ENCODE measurements at regions not wholly inside any gene's neighbourhood (a gene's known extent, or its start where the extent isn't known, plus 50 kb on each side); places are given as distances from the start of the nearest gene placed in this dataset.
"Not testable (repeated sequence)": the region's sequence is repeated elsewhere in the genome, so short reads cannot be mapped to it uniquely, and the experiment has no call there.

DNA sequence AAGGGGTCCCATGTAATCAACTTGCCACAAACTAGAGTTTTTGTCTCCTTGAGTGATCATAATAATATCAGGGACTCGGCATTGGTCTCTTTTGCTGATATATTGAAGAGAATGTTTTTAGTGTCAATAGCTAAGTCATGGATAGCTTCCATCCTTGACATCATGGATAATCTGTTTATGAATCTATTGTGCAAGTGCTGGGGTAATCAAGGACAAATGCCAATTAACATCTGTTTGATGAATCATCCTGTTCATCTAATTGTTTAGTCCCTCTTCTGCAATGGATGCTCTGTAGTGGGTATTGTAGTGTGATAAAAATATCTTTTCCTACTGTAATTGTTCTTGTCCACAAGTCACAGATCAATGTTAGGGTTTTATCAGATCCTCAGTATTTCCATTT lies 607.5 kb upstream of the SEMA6A start:
- DNase-seq = no peak

DNA sequence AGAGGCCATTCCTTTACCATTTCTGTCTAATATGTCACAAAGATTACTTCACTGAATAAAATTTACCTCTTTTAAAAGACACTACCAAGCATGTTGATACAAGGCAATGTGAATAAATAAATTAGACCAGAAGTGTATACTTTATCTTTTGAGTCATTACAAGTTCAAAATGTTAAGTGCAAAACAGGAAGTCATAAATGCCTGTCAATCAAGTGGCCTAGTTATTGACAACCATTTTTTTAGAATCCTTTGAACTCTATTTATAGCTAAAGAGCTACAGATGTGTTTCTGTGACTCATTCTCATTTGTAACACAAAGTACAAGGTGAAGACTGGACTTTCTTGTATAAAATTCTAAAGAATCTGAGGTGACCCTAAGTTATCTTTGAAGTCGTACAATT lies 602.7 kb upstream of the SEMA6A start:
- no peak for DNase-seq

DNA sequence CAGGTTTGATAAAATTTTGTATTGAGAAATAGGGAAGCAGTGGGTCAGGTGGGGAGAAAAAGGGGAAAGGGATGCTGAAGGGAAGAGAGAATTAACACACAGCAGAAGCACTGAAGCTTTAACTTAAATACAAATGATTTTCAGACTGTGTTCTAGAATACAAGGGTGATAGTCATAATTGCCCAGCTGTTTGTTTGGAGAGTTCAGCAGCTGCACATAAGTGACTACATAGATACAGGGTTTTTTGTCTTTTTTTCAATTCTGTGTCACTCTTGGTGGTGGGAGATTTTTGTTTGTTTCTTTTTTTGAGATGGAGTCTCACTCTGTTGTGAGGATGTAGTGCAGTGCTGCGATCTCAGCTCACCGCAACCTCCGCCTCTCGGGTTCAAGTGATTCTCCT lies 590.4 kb upstream of the SEMA6A start:
- no peak for DNase-seq

DNA sequence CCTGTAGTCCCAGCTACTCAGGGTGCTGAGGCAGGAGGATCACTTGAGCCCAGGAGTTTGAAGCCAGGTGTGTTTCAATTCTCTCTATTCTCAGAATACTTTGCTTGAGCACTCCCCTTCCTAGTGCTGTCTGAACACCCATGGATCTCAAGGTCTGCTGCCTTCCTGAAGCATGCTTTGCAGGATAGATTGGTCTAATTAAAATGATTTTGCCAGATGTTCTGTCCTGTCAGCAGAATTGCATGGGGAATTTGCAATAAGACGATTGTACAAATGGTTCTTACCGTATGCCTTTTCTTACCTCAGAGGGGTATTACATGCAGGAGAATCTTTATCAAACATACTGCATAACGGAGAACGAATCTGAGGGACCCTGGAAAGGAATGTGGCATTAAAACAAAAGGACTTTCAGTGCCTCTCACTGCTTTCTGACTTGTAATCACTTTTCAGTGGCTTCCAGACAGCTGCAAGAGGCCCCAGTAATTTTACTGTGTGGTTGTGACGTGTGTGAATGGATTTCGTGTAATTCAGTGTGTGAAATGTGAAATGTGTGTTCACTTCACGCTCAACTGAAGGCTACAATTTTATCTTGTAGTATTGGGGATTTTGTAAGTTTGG lies 587.2 kb upstream of the SEMA6A start:
- DNase-seq = no peak

DNA sequence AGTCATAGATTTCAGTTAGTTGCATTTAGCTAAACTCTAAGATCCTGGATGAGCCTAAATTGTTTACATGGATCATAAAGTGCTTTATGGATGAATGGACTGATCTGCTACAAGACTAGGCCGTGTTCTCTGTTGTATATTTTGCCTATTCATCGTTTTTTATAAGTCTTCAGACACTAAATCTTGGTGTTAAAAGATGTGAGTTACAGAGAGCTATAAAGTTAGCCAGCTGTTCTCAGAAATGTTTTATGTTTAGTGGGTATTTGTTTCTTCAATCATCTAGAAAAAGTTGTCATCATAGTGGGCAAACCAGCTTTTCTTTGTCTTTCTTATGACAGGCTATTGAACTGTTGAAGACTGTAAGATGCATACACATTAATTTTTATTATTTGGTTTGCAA lies 585.8 kb upstream of the SEMA6A start:
- DNase-seq = no peak

DNA sequence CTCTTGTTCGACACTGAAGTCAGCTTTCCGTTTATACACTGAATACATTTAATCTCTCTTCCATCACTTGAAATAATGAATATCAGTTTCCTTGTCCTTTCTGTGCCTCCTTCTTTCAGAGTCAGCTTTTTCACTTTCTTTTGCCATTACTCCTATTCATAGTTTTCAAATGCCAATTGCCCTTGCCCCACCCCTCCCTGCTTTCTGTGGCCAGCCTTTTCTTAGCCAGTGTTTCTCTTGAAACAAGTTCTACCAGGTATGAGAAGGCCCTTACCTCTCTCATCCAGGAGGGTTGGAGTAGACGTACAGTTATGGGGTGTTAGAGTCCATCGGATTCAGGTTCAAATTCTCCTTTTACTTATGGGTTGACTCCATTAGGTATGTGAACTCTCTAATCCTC lies 574.7 kb upstream of the SEMA6A start:
- DNase-seq = no peak

DNA sequence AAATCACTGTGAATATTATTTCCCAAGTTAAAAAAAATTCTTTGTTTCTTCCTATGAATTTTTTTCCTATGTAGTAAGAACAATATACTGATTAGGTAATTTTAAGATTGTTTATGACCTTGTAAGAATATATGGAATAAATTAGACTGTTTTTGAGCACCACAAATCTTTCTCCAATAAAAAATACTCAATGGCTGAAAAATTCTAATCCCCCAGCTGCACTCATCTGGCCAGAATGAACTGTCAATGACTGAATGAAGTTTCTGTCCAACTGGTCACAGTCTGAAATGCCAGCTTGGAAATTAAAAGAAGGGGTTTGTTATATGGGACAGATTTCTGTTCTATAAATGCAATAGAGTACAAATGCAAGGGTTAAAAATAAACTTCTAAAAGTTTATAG lies 569.5 kb upstream of the SEMA6A start:
- DNase-seq = no peak

DNA sequence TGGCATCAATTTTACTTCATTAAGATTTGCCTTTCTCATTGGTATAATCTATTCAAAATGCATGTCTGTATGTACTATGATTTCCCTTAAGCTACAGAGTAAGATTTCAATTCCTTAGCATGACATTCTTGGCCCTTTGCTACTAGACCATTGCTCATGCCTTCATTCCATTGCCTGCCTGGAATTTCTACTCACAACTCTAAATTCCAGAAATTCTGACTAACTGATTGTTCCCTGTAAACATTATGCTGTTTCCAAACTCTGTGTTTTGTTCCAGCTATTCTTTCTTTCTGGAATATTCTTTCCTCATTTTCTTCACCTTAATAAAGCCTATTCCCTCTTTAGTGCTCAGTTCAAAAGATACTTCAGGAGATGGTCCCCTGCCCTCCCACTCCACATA lies 568.8 kb upstream of the SEMA6A start:
- DNase-seq = no peak

DNA sequence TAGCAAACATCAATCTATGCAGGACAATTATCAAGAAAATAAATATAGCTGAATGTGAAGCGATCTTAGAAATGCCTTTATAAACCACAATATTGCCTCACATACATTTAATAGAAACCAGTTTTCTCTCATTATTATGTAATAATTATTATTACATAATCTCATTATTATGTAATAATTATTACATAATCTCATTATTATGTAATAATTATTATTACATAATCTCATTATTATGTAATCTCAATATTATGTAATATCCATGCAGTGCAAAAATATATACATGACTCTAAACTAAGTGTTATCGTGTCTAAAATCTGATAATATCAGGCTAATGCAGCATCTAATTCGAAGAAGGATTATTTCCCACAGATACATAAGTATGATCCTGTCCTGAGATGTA lies 563.9 kb upstream of the SEMA6A start:
- DNase-seq = no peak

DNA sequence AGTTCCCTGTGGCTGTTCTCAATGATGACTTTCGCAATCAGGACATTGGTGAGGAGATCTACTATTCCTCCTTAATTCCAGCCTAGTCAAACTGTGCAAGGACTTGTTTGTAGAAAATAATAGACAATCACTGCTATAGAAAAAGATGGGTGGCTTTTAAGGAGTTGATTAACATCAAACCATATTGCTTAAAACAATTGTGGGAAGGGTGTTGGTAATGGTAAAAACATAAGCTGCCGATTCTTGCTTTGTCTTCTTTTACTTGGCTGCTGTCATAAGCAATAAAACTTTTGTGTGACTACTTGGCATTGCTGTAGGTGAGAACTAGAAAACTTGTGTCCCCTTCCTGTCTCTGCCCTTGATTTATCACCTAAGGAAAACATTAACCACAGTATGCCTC lies 561.2 kb upstream of the SEMA6A start:
- DNase-seq = no peak

DNA sequence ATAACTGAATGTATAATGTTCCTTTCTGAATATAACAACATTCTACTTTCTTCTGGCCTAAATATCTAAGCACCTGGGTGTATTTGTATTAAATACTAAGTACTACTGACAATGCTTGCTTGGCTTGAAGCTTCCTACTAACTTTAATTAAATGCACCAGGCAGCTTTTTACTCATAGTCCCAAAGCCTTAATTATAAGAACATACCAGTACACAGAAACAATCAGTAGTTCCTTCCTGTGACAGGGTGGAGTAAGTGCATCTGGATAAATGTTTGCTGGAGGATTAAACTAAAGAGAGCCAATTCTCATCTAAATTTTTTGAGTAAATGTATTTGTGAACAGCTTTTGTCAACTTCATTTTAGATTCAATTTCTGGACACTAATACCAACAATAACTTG lies 558.6 kb upstream of the SEMA6A start:
- no peak for DNase-seq

DNA sequence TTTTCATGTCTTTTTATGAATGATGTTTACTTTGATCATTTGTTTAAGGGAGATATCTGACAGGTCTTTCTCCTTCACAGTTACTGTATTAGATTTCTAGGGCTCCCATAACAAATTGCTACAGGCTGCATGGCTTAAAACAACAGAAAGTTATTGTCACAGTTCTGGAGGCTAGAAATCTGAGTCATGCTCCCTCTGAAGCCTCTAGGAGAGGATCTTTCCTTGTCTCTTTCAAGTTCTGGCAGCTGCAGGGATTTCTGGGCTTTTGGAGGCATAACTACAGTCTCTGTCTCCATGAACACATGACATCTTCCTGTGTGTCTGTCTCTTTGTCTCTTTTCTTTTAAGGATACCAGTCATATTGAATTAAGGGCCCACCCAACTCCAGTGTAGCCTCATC lies 557.3 kb upstream of the SEMA6A start:
- DNase-seq = no peak

DNA sequence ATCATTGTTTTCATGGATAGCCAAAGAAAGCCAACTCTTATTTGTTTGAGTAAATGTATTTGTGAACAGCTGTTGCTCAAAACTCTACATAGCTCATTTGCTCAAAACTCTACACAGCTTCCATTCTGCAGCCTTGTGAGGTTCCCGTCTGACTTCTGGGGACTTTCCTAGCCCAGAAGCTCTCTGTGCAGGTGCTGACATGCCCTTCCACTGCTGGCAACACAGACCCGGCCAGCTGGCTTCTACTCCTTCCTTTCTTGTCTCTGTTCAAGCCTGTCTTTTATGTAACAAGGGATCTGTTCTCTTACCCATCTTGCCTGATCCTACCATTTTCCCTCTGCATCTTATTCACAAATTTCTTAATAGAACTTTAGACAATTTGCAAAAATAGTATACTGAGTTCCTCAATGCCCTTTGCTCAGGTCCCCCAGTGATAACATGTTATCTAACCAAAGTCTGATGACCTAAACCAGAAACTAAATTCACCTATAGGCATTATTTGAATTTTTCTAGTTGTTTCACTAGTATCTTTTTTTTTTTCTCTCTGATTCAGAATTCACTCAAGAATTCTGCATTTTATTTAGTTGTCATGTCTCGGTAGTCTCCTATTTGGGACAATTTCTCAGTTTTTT lies 556.5 kb upstream of the SEMA6A start:
- DNase-seq = no peak

DNA sequence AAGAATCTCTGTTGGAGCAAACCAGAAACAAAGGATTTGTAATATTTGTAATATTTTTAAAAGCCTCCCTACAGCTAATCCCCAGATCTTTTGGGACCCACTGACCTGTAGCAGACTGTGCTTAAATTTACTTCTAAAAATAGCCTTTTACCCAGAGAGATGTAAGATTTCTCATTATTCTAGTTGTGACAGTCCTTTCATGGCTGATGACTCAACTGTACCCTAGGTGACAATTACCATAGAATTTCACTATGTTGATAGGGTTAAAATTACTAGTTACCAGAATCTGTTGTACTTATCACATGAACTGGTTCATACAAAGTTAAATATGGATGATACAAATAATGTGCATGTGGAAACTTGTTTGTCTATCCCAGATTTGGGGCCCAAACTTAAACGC lies 543.9 kb upstream of the SEMA6A start:
- DNase-seq = no peak

DNA sequence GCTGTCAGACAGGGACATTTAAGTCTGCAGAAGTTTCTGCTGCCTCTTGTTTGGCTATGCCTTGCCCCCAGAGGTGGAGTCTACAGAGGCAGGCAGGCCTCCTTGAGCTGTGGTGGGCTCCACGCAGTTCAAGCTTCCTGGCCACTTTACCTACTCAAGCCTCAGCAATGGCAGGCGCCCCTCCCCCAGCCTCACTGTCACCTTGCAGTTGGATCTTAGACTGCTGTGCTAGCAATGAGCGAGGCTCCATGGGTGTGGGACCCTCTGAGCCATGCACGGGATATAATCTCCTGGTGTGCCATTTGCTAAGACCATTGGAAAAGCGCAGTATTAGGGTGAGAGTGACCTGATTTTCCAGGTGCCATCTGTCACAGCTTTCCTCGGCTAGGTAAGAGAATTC lies 542.7 kb upstream of the SEMA6A start:
- DNase-seq = not testable (repeated sequence)

DNA sequence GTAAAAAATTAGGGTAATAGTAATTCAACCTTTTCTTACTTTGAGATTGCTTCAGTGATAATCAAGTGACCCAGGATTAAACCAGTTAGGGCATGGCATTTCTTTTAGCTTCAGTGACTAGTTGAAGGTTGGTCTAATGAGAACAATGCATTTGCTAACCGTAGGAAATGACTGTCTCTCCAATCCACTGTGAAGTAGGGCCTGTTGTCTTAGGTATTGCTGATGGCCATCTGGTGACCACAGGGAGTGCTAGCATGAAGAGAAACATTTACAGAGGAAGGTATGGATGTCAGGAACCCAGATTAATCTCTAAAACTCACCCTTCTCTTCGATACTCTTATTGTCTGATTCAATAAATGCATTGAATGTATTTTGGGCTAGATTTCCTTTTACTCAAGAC lies 535.9 kb upstream of the SEMA6A start:
- DNase-seq = no peak

DNA sequence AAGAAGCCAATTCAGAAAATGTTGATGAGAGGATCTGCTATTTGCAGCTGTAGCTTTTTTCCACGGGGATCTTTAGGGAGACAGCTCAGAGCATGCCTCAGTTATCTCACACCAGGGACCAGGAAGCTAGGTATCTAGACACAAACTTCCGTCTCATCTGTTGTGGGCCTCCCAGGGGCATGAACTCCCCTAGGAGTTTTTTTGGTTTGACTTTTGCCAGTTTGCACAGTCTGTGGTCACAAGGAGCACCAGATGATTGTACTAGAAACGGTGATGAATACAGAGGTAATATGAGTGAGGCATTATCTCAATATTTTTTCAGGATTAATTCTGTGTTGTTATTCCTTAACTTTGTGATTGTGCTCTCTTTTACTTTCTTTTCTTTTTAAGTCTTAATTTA lies 533.2 kb upstream of the SEMA6A start:
- DNase-seq = no peak

DNA sequence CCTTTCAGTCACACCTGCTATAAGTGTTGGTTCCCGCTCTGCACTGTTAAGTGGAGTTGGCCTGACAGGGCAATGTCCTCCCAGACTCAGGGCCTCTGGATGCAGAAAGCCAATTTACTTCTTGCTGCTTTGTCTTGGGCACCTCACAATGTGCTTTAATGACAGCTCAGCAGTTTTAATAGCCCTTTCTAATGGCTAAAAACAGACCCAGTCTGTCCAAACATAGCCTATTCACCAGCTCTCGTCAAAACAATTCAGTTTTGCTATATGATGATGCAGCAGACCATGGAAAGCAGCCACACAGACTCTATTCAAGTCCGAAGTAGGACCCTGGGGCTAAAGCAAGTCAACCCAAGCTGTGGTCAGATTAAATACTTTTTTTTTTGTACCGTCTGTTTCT lies 529.1 kb upstream of the SEMA6A start:
- DNase-seq = no peak

DNA sequence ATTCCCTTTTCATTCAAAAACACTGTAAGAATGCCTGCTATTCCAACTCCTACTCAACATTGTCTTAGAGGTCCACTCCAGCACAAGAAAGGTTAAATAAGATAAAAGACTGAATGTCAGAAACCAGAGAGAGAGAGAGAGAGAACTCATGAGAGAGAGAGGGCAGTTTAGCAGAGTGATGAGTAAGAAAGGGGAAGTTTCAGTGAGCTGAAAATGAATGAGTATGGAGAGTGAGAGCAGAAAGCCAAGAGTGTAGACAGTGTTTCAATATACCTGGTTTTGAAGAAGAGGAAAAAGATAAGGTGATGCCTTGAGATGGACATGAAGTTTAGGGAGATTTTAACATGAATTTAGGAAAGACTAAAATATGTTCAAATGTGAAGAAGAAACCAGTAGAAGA lies 528.0 kb upstream of the SEMA6A start:
- DNase-seq = no peak

DNA sequence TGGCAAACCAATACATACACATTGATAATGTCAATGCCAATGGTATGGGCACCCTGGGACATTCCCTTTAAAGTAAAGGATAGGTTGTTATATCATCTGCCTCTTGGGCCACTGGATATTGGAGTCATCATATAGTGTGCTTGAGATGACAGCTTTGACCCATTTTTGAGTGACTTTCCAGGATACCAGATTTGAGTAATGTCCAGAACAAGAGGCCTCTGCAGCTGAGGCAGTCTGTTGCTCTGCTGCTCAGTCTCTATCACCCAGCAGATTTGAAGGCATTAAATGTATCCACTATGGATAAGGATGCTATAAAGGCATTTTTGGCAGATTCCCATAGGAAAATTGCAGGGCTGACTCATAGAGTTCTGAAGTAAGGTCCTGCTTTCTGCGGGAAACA lies 525.6 kb upstream of the SEMA6A start:
- DNase-seq = no peak

DNA sequence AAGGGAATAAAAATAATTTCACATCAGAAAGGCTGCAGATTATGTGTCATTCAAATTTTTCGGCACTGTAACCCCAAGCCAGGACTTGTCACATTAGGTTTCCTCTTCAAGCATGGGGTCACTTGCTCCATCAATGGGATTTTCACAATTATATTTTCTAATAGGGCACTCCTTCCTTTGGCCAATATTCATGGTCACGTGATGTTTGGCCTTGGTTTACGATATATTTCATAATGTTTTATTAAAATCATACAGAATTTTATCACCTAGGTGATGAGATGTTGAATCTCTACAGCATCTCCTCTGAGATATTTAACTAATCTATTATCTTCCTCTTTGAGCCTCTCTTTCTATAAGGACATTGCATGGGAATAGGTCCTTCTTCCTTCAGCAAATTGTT lies 523.5 kb upstream of the SEMA6A start:
- DNase-seq = no peak

DNA sequence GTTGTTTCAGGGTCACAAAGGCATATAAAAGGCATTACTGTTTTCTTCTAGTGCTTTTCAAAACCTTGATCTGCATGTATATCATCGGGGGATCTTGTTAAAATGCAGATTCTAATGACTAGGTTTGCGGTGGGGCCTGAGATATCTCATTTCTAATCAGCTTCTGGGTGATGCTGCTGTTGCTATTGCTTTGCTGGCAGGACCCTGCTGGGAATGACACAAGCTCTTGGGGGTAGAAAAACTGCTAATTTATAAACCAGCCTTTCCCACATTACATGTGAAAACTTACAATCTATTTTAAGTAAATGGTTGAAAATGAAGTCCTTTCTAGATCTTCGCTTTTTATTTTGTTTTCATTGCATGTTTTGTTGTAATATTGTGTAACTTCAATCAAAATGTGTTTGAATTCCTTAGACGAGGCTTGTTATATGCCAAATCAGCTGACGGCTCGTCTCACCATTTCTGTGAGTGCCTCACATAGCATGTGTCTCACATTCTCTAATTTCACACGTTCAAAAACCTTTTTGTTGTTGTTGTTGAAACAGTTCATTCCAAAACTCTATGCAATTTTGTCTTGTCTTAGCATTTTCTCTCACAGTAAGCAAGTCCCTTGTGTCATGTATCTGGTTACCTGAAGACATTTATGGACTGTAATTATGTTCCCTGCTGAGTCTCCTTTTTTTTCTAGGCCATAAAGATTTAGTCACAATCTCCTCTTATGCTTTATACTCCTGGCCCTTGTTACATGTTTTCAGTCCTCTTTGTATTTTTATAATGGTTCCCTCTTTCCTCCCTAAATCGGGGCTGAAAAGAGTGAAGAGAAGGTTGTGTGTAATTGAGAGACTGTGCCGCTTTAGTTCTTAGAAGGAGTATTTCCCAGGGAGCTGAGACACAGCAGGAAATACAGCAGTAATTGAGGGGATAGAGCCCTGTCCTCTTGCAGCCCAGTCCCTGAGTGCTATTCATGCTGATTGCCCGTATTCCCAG lies 521.0 kb upstream of the SEMA6A start:
- DNase-seq = no peak

DNA sequence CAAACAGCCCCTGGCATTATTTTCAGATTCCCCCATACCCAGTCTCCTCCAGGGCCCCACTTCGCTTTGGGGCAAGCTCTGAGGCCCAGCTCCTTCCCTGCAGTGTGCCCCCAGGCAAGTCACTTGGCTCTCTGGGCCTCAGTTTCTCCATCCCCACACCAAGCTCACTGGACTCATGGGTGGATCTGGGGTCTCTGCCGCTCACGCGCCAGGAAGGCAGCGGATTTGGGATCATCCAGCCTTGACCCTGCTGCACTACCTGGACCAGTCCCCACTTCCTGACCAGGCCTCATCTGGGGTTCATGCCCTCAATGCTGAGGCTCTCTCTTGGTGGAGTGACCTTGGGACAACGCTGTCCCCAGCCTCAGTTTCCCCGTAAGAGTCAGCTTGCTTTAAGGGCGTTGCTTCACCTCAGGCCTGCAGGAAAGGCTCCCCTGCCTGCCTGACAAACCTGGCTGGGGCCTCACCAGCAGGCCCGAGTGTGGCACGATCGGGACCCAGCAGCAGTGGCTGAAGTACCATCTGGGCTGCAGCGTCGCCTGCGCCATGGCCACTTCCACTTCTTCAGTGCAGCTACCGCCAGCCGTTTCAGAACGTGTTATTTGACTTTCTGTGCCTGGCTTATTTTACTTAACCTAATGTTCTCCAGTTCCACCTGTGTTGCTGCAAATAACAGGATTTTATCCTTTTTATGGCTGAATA lies 519.6 kb upstream of the SEMA6A start:
- no peak for DNase-seq

DNA sequence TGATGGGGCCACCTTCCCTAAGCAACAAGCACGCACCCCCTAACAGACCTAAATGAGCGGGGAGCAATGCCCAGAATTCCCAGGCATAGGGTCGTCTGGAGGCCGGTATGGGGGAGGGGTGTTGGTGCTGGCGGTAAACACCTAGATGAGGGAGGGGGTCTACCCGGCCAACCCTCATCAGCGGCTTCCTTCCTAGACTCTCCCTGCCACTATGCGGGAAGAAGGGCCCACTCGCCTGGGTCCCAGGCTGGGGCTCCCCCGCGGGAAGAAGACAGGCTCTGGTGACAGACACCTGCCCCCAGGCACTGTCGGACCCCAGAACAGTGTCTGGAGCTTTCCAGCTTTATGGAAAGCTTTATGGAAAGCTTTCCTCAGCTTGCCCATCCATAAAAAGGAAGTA lies 519.0 kb upstream of the SEMA6A start:
- no peak for DNase-seq
